Ovary (tissue), 7 donors: ENCODE measurements at regions not wholly inside any gene's neighbourhood (a gene's known extent, or its start where the extent isn't known, plus 50 kb on each side); places are given as distances from the start of the nearest gene placed in this dataset.

Experiments used
- DNase-seq, 5 donors: peaks; one replicate each; pipeline ENCODE4 v3.0.0-alpha.2; 2019 to 2020
- H3K27ac ChIP-seq, 2 donors: fragments of 200-600 bp; one replicate each; pipeline versions ENCODE4 v1.5.1 to v1.8.0; 2019 to 2022
- H3K27me3 ChIP-seq: fragments of 200-600 bp; one replicate; pipeline ENCODE4 v1.8.0; 2022
- H3K36me3 ChIP-seq: fragments of 200-600 bp; sonication (generic); one replicate; pipeline ENCODE4 v1.5.1; 2019
- H3K4me1 ChIP-seq: one replicate; pipeline ENCODE4 v1.8.1; 2013; ENCODE audit warnings: mild to moderate bottlenecking, moderate library complexity; ENCODE audit not compliant: insufficient read depth
- H3K4me3 ChIP-seq: fragments of 200-600 bp; sonication (generic); one replicate; pipeline ENCODE4 v1.5.1; 2017
- H3K9me3 ChIP-seq, 2 donors: fragments of 200-600 bp in 1 of 2; sonication (generic) in 1 of 2; one replicate each; pipeline versions ENCODE4 v1.5.1 to v1.8.1; 2013 to 2019; ENCODE audit warnings: mild to moderate bottlenecking in 1 of 2, moderate library complexity in 1 of 2
- CTCF ChIP-seq, 3 donors: fragments of 450-650 bp in 2 of 3; fragments of 200-600 bp in 1 of 3; IDR thresholded peaks; one replicate each; pipeline versions ENCODE4 v1.5.1 to v1.8.0; 2016 to 2022; ENCODE audit warnings: antibody characterized with exemption in 3 of 3, mild to moderate bottlenecking in 1 of 3
- EP300 ChIP-seq: sonication (generic); formaldehyde crosslinking; IDR thresholded peaks from one replicate; pipeline ENCODE4 v1.6.1; 2017; ENCODE audit warnings: antibody characterized with exemption
- POLR2A ChIP-seq: fragments of 450-650 bp; IDR thresholded peaks from one replicate; pipeline ENCODE4 v1.6.1; 2017; ENCODE audit warnings: antibody characterized with exemption, mild to moderate bottlenecking, moderate library complexity
- WGBS, 3 donors: extraction: QIAGEN DNeasy Blood & Tissue Kit in 1 of 3; methylation state at CpG; one replicate each; pipeline versions ENCODE4 v1.1.5 to v1.1.7; 2013 to 2017; 5-methylcytosine and 5-hydroxymethylcytosine counted together
- intact Hi-C, 4 donors: fragments of 100-400 bp; cut with DNase I; formaldehyde crosslinking; loops; one replicate each; pipeline versions ENCODE4 v1.11.0 to v1.15.1; 2022 to 2023
- donor health status: DM: no; HTN: no; CAD: no; lungs with moderate emphysema.
- donor health status: DM: no; HTN: no; CAD: no.
- donor health status: Bipolar disorder and iron deficiency.
- donor health status: DM: no; HTN: no; CAD: no.
- donor health status: DM: yes; HTN: yes; CAD: no.

DNA sequence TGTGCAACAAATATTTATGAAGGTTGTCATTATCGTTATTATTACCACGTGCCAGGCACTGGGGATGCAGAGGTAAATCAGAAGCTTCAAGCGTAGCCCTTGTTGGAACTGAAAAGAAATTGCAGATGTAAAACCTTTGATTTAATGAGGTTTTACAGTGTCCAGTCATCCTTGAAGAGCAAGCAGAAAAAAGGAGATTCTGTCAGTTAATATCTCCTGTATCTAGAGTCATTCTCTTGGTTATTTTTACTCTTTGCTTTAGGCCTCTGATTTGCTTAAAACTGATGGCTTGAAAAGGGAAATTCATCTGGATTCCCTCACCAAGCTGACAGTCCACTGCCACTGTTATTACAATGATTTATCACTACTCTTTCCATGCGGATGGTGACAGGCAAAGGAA is 179.3 kb downstream of the GALC start:
- Histone ChIP-seq H3K4me3 (no peak overlapping the region), H3K27ac (no peak overlapping the region), H3K36me3 (no peaks in the 10 kb centered on the region), H3K27me3 (no peaks in the 10 kb centered on the region), H3K9me3 (peaks cover 0 to 4% of the 10 kb centered on the region in 2 donors), H3K4me1 (peaks cover 4% of the 10 kb centered on the region)
- DNase-seq, result no peak
- WGBS, 3 donors, result 67 to 88% (median 69%) methylated on average over 4 of the region's 4 CpGs
- TF ChIP-seq EP300 (no peak), POLR2A (no peak), CTCF (IDR thresholded peaks at IDR 0.05) (no peak)
- intact Hi-C loops, result no loop called here

- 91 to 94% (median 94%) methylated on average over 1 of the region's 1 CpG for WGBS, 3 donors
- DNase-seq, result no peak
- no peak overlapping the region for H3K27ac ChIP-seq
- H3K27me3 ChIP-seq, result no peaks in the 10 kb centered on the region
- H3K9me3 ChIP-seq, result peaks cover 0 to 4% of the 10 kb centered on the region in 2 donors
- peaks cover 4% of the 10 kb centered on the region for H3K4me1 ChIP-seq
- H3K36me3 ChIP-seq, result no peaks in the 10 kb centered on the region
- no peak overlapping the region for H3K4me3 ChIP-seq
- TF ChIP-seq EP300 (no peak), CTCF (IDR thresholded peaks at IDR 0.05) (no peak), POLR2A (no peak)
- intact Hi-C loops, result no loop called here
Observed at GRCh38 chr14:87813211-87813610, 179.8 kb downstream of the GALC start.

DNA sequence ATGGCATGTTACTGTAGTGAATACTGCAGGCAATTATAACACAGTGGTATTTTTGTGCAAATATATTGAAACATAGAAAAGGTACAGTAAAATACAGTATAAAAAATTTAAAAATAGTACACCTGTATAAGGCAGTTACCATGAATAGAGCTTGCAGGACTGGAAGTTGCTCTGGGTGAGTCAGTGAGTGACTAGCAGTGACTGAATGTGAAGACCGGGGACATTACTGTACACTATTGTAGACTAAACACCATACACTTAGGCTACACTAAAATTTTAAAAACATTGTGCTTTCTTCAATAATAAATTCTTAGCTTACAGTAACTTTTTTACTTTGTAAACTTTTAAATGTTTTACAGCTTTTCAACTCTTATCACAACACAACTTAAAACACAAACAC is 181.7 kb downstream of the GALC start:
- H3K27ac ChIP-seq, result no peak overlapping the region
- TF ChIP-seq CTCF (IDR thresholded peaks at IDR 0.05), result no peak
- TF ChIP-seq POLR2A, result no peak
- no peak for TF ChIP-seq EP300
- H3K36me3 ChIP-seq, result no peaks in the 10 kb centered on the region
- 32 to 65% (median 41%) methylated on average over 1 of the region's 1 CpG for WGBS, 3 donors
- H3K4me3 ChIP-seq, result no peak overlapping the region
- DNase-seq, result no peak
- H3K4me1 ChIP-seq, result peaks cover 4% of the 10 kb centered on the region
- H3K27me3 ChIP-seq, result no peaks in the 10 kb centered on the region
- intact Hi-C loops, result no loop called here
- H3K9me3 ChIP-seq, result peaks cover 0 to 4% of the 10 kb centered on the region in 2 donors

GRCh38 chr14:87810711-87811110 is 182.3 kb downstream of the GALC start:
- no peak for DNase-seq
- peaks cover 4% of the 10 kb centered on the region for H3K4me1 ChIP-seq
- no peaks in the 10 kb centered on the region for H3K27me3 ChIP-seq
- H3K9me3 ChIP-seq, result peaks cover 0 to 4% of the 10 kb centered on the region in 2 donors
- H3K36me3 ChIP-seq, result no peaks in the 10 kb centered on the region
- TF ChIP-seq POLR2A (no peak), EP300 (no peak), CTCF (IDR thresholded peaks at IDR 0.05) (no peak)
- no peak overlapping the region for H3K4me3 ChIP-seq
- intact Hi-C loops, result no loop called here
- no peak overlapping the region for H3K27ac ChIP-seq
- 62 to 68% (median 62%) methylated on average over 6 of the region's 6 CpGs for WGBS, 3 donors

- Histone ChIP-seq H3K27me3 (no peaks in the 10 kb centered on the region), H3K9me3 (peaks cover 0 to 4% of the 10 kb centered on the region in 2 donors), H3K4me1 (peaks cover 3% of the 10 kb centered on the region), H3K27ac (no peak overlapping the region), H3K36me3 (no peaks in the 10 kb centered on the region), H3K4me3 (no peak overlapping the region)
- DNase-seq, result no peak
- WGBS, 3 donors, result 94 to 96% (median 95%) methylated on average over 5 of the region's 5 CpGs
- no peak for TF ChIP-seq EP300
- TF ChIP-seq POLR2A, result no peak
- TF ChIP-seq CTCF (IDR thresholded peaks at IDR 0.05), result no peak
- intact Hi-C loops, result no loop called here
Observed at GRCh38 chr14:87809261-87809660, 183.7 kb downstream of the GALC start.
